Dermis microvascular lymphatic vessel endothelial cell (primary cell): ENCODE measurements at regions not wholly inside any gene's neighbourhood (a gene's known extent, or its start where the extent isn't known, plus 50 kb on each side); places are given as distances from the start of the nearest gene placed in this dataset.

ENCODE experiments used
- DNase-seq, 2 donors: peaks; one replicate each; pipeline versions ENCODE4 v3.0.0 to v3.0.0-alpha.2; 2010; ENCODE audit warnings: low read depth in 2 of 2

DNA sequence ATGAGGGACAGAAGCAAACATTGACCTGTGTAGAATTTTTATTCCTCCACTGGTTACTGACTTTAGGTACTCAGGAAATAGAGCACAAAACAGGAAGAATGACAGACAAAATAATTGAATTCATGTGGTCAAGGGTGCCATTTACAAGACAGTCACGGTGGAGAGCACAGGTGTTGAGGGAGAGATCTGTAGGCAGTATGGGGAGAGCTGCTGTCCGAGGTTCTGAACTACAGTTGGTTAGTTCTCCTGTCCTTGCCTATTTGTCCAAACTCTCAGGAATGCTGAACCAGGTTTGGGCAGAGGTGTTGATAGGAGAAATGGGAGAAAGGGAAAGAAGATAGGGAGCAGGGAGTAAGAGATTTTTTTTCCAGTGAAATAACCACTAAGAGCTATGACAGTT is 178.5 kb upstream of the ZBTB20 start:
- DNase-seq: peak; percentile 49 to 68

DNA sequence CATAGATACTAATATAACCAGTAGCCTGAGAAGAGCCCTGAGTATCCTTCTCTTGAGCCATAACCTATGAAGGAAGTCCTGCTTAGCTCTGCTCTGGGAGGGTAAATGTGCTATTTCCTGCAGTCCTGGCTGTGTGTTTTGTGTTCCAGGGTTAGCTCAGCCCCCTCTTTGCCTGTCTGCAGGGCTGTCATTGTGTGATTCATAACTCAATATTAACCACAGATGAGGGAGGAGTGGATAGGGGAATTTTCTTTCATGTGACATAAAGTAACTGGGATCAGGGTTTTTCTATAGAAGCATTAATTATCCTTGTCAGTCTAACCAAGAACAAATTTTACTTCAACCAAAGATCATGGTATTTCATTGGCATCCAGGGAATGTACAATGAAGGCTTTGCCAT is 183.3 kb upstream of the ZBTB20 start:
- DNase-seq: peak; percentile 44 to 91

DNA sequence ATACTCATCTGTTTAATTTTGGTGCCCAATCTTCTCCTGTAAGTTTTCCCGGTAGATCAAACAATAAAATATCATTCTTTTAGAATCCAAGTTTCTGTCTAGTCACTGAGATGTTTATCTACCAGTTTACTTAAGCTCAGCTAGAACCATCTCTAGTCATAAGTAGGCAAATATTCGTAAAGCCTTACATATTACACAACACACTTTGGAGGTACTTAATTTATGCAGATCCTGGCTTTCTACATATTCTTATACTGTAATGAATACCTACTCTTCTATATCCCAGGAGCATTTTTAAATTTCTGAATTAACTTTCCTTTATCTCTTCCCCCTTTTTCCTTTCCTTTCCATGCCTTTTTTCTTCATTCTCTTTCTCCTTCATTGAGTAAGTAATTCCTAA is 185.9 kb upstream of the ZBTB20 start:
- DNase-seq: no peak

DNA sequence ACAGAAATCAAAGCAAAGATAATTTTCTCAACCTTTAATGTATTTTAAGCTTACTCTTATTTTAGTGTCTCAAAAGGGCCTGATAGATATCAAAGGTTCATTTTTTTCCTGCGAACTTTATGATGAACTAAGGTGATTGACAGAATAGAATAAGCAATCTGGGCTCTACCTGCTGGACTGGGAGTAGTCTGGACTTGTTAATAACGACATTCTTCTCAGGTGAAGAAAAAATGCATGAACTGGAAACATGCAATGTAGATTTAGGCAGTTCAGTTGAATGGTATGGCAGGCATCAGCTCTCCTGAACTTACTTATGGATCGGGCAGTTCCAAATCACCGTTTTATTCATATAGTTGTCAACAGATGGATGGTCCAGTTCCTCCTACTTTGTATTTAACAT is 189.7 kb upstream of the ZBTB20 start:
- DNase-seq: no peak

DNA sequence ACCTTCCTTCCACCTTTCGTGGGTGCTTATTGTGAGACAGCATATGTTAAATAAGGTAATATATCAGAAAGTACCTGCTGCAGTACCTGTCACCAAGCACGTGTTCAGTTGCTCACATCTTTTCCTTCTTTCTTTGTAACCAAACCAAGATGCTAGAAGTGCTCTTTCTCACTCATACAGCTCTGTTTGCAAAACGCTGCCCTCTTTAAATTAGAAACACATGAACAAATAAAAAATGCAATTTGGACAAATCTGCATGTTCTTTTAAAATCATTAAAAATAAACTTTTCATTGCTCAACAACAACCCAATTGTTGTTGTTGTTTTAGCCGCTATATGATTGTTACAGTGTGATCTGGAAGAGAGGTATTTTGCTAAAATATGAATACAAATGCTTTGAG is 193.5 kb upstream of the ZBTB20 start:
- no peak for DNase-seq

DNA sequence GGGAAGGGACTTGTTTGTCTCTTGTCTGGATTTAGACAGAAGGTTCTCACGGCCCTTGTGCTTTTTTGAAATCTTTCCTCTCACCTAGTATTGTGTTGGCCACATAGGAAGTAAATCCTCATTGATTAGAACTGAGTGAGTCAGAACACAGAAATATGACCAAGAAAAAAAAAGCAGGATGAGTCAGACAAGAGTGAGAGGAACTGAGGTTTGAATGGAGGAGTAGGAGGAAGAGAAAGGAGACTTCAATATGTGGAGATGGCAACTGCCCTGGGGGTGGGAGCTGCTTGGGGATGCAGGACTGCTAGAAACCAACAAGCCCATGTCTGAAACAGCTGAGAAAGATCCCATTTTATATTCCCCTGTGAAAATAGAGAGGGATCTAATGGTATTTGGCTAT is 194.1 kb upstream of the ZBTB20 start:
- DNase-seq: peak in 1 of 2 donors; percentile 84

- peak in 1 of 2 donors; percentile 22 for DNase-seq
Measured at GRCh38 chr3:115347737-115348136, 200.6 kb upstream of the ZBTB20 start.

DNA sequence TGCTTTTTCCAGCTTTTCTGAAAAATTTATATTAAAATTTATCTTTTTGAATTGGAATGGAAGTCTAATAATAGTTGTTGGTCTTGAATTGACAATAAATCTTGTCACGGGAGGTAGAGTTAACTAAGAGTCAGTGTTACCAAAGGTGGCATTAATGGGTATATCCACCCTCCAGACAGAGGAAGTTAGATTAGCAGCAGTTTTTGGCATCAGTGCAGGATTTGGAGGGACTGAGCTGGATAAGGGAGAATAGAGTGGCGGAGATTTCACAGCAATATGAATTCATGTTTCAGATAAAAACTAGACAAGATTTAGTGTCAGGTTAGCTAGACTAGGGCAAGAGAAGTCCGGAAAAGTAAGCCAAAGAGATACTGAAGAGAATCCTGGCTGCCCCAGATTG is 201.3 kb upstream of the ZBTB20 start:
- peak in 1 of 2 donors; percentile 62 for DNase-seq

DNA sequence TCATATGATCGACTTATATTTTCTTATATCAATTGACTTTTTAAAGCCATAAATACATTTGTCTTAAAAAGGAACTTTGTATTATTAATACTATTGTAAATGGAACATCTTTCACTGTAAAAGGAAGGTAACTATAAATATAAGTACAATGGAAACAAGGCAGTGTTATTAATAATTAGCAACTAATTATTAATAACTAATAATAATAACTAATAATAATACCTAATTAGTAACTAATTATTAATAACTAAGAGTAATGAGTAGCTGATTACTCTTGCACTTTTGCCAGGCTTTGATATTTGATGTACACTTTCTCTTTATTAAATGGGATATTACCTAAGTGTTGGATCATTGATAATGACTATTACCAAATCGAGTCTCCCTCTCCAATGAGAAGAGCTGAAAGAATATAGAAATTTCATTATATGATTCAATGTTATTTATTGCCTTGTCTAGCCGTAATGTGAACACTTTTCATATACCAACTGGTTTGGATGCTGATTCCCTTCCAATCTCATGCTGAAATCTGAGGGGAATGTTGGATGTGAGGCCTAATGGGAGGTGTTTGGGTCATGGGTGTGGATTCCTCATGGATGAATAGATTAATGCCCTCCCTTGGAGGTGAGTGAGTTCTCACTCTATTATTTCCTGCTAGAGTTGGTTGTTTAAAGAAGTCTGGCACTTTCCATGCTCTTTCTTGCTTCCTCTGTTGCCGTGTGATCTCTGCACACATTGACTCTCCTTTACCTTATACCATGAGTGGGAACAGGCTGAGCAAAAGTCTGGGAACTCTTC is 202.1 kb upstream of the ZBTB20 start:
- DNase-seq: peak in 1 of 2 donors; percentile 73

DNA sequence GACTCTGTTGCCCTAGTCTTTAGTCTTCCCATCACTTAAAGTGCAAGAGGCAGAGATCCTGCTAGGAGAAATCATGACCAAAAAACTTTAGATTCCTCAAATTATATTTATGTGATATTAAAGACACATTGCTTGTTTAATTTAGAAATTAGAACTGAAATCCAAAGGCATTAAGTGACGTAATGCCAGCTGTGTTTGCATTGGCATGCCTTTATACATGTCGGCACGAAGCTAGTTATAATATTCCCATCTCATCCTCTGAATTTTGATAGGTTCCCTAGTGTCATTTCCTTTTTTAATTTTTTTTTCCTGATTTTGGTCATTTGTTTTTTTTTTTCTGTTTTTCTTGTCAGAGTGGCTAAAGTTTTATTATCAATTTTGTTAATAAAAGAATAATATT is 203.5 kb upstream of the ZBTB20 start:
- peak; percentile 73 to 84 for DNase-seq

- DNase-seq: no peak
Measured at GRCh38 chr3:115351193-115351592, 204.1 kb upstream of the ZBTB20 start.

- DNase-seq: no peak
Measured at GRCh38 chr3:115354010-115354409, 206.9 kb upstream of the ZBTB20 start.

- no peak for DNase-seq
Measured at GRCh38 chr3:115357456-115357855, 210.4 kb upstream of the ZBTB20 start.

DNA sequence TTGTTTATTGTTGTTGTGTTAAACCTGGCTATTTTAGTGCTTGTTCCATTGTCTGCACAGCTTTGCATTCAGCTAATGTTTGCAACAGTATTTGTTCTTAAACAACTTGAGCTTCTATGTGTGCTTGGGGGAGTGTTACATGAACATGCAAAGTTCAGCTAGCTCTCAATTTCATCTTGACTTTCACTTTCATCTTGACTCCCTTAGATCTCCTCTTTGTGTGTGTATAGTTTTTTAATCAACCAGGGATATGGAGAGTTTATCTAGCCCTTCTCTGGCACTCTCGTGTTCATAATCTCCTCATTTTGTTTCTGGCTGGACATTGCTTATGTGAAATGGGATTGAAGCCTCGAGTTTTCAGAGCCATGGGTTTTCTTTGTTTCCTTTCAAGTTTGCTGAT is 212.4 kb upstream of the ZBTB20 start:
- DNase-seq: no peak

- no peak for DNase-seq
Measured at GRCh38 chr3:115361806-115362205, 214.7 kb upstream of the ZBTB20 start.

- peak in 1 of 2 donors; percentile 66 for DNase-seq
Measured at GRCh38 chr3:115363071-115363470, 216.0 kb upstream of the ZBTB20 start.

DNA sequence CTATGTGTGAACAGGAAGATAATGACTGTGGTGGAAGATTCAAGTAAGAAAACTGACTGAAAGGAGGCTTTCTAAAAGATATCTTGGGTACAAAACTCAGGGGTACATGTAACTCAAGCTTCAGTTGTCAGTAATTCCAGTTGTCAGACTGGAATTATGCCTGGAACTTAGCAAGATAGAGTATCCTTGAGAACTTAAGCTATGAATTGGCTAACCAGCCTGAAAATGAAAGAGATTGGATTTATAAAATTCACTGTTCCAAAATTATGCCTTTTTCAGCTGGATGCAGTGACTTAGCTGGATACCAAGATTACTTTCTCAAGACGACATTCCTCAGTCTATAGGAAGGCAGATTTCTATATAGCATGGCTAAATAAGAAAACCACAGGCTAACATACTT is 221.9 kb upstream of the ZBTB20 start:
- no peak for DNase-seq

DNA sequence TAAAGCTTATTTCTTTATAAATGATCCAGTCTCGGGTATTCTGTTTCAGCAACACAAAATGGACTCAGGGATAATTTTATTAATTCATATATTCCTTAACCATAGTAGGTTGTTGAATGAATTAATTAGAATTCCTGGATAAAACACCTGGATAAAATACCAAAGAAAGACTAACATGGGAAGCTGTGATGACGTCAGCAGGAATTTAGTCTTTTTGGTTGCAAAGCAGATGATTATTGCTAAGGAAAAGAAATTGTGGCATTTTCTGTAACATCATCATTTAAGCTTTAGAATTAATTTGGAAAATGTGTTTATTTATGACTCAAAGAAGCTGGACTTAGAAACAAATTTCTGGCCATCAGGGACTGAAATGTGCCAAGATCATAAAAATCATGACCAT is 228.3 kb upstream of the ZBTB20 start:
- DNase-seq: no peak

DNA sequence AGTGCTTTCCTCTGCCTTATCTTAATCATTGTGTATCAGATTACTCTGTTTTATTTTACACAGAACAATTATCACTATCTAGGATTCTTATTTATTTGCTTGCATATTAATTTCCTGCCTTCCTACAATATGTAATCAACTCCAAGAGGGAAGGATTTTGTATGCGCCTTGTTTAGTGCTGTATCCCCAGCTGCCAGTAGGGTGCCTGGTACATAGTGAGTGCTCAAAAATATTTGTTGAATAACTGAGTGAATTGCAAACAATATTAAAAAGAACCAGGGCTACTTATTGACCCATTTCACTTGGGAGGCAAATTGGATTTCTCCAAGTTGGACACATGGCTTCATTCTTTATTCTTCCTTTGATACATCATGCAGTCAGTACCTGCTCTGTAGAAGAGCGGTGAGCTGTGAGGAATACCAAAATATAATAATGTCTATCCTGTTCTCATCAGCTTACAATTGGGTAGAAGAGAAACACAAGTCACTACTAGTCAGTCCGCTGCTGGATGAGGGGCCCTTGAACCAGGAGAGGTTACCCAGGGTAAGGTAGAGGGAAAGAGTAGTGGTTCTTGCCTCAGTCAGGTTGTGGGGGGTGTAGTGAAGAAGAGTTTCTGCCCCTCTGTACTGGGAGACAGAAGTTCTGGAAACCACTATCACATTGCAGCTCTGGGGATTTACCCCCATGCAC is 233.9 kb upstream of the ZBTB20 start:
- no peak for DNase-seq

- DNase-seq: peak in 1 of 2 donors; percentile 80
Measured at GRCh38 chr3:115381573-115381912, 234.5 kb upstream of the ZBTB20 start.

- peak in 1 of 2 donors; percentile 75 for DNase-seq
Measured at GRCh38 chr3:115381931-115382330, 234.8 kb upstream of the ZBTB20 start.

DNA sequence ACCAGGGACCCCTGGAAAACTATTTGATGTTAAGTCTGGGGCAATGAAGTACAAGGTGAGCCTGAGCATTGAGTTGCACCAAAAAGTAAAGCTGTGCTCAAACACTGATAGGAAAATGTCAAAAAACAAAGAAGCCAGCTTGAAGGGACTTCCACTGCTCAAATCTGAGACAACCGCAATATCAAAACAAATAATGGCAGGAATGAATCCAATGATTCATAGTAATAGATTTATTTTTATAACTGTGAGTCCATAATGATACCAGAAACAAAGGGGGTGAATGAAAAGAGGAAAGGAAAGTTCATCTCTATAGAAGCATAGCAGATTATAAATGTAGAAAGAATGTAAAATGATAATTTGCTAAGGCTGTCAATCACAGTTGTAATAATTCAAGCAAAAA is 237.3 kb upstream of the ZBTB20 start:
- DNase-seq: peak in 1 of 2 donors; percentile 37
